ENCODE measurements at regions not wholly inside any gene's neighbourhood (a gene's known extent, or its start where the extent isn't known, plus 50 kb on each side); places are given as distances from the start of the nearest gene placed in this dataset.

GRCh38 chr15:91717811-91718210, 135.7 kb upstream of the SLCO3A1 start:
- no peaks in the 10 kb centered on the region for H3K4me1 ChIP-seq (ENCODE audit: insufficient read depth, low read length)
- TF ChIP-seq CTCF (IDR thresholded peaks at IDR 0.05), result no peak
- no peak overlapping the region for H3K4me3 Mint-ChIP-seq
- no peaks in the 10 kb centered on the region for H3K36me3 ChIP-seq (ENCODE audit: insufficient read depth, low read length)
- DNase-seq (no peak), ATAC-seq (ENCODE audit: poor library complexity) (no peak)
- H3K27ac ChIP-seq (ENCODE audit: low read depth in 1 of 2, low read length in 2 of 2), result no peak overlapping the region
- intact Hi-C loops (cut with DNase I, micrococcal nuclease), result no loop called here
- H3K9me3 Mint-ChIP-seq, result no peaks in the 10 kb centered on the region
- POLR2A ChIA-PET, result no interaction called here
- H3K36me3 Mint-ChIP-seq (ENCODE audit: low read depth), result no peaks in the 10 kb centered on the region
- H3K4me1 Mint-ChIP-seq (ENCODE audit: low read depth), result no peaks in the 10 kb centered on the region
- H3K27me3 ChIP-seq (ENCODE audit: control insufficient read depth in 1 of 2, insufficient read depth in 2 of 2, low read length in 2 of 2), result peaks cover 0 to 8% of the 10 kb centered on the region in 2 experiments
- peaks cover 59% of the 10 kb centered on the region for H3K27me3 Mint-ChIP-seq
- H3K4me3 ChIP-seq (ENCODE audit: low read length), result no peak overlapping the region
- H3K27ac Mint-ChIP-seq, result no peak overlapping the region
- CTCF ChIA-PET, result no interaction called here
- no peaks in the 10 kb centered on the region for H3K9me3 ChIP-seq (ENCODE audit: control insufficient read depth in 1 of 2, insufficient read depth in 1 of 2, low read length in 2 of 2)

GRCh38 chr15:91723959-91724358, 129.5 kb upstream of the SLCO3A1 start:
- no peak for DNase-seq
- H3K4me1 ChIP-seq (ENCODE audit: insufficient read depth, low read length), result no peaks in the 10 kb centered on the region
- no peaks in the 10 kb centered on the region for H3K36me3 Mint-ChIP-seq (ENCODE audit: low read depth)
- CTCF ChIA-PET, result no interaction called here
- no peak overlapping the region for H3K27ac ChIP-seq (ENCODE audit: low read depth in 1 of 2, low read length in 2 of 2)
- H3K9me3 ChIP-seq (ENCODE audit: control insufficient read depth in 1 of 2, insufficient read depth in 1 of 2, low read length in 2 of 2), result no peaks in the 10 kb centered on the region
- POLR2A ChIA-PET, result interaction anchor here (0.6 kb wide), 1 partner anchor 21 kb away, joined by 3 read pairs; no protein-coding TSS in a partner anchor
- no peaks in the 10 kb centered on the region for H3K27me3 ChIP-seq (ENCODE audit: control insufficient read depth in 1 of 2, insufficient read depth in 2 of 2, low read length in 2 of 2)
- H3K27ac Mint-ChIP-seq, result no peak overlapping the region
- TF ChIP-seq CTCF (IDR thresholded peaks at IDR 0.05), result no peak
- no peak for ATAC-seq (ENCODE audit: poor library complexity)
- H3K36me3 ChIP-seq (ENCODE audit: insufficient read depth, low read length), result no peaks in the 10 kb centered on the region
- intact Hi-C loops (cut with DNase I, micrococcal nuclease), result no loop called here
- H3K4me3 ChIP-seq (ENCODE audit: low read length), result no peak overlapping the region
- peaks cover 26% of the 10 kb centered on the region for H3K27me3 Mint-ChIP-seq
- no peaks in the 10 kb centered on the region for H3K9me3 Mint-ChIP-seq
- H3K4me1 Mint-ChIP-seq (ENCODE audit: low read depth), result no peaks in the 10 kb centered on the region
- H3K4me3 Mint-ChIP-seq, result no peak overlapping the region

GRCh38 chr15:91733661-91734060, 119.8 kb upstream of the SLCO3A1 start:
- Histone ChIP-seq H3K27me3 (ENCODE audit: control insufficient read depth in 1 of 2, insufficient read depth in 2 of 2, low read length in 2 of 2) (peaks cover 13% of the 10 kb centered on the region in 2 experiments), H3K36me3 (ENCODE audit: insufficient read depth, low read length) (no peaks in the 10 kb centered on the region), H3K4me3 (ENCODE audit: low read length) (no peak overlapping the region), H3K4me1 (ENCODE audit: insufficient read depth, low read length) (no peaks in the 10 kb centered on the region), H3K9me3 (ENCODE audit: control insufficient read depth in 1 of 2, insufficient read depth in 1 of 2, low read length in 2 of 2) (no peaks in the 10 kb centered on the region), H3K27ac (ENCODE audit: low read depth in 1 of 2, low read length in 2 of 2) (no peak overlapping the region)
- ChIA-PET CTCF (no interaction called here), POLR2A (no interaction called here)
- Mint-ChIP-seq H3K27me3 (peaks cover 83% of the 10 kb centered on the region), H3K36me3 (ENCODE audit: low read depth) (no peaks in the 10 kb centered on the region), H3K27ac (no peak overlapping the region), H3K4me3 (no peak overlapping the region), H3K9me3 (no peaks in the 10 kb centered on the region), H3K4me1 (ENCODE audit: low read depth) (no peaks in the 10 kb centered on the region)
- ATAC-seq (ENCODE audit: poor library complexity), result no peak
- no peak for TF ChIP-seq CTCF (IDR thresholded peaks at IDR 0.05)
- DNase-seq, result no peak
- intact Hi-C loops (cut with DNase I, micrococcal nuclease), result no loop called here

Data from CD4-positive, alpha-beta T cell (primary cell).